Putamen (tissue), 1 donor: ENCODE measurements at regions not wholly inside any gene's neighbourhood (a gene's known extent, or its start where the extent isn't known, plus 50 kb on each side); places are given as distances from the start of the nearest gene placed in this dataset.
"Not testable (repeated sequence)": the region's sequence is repeated elsewhere in the genome, so short reads cannot be mapped to it uniquely, and the experiment has no call there.

ENCODE experiments used
- DNase-seq: peaks from one replicate; pipeline ENCODE4 v3.0.0-alpha.2; 2016; ENCODE audit warnings: low spot score

DNA sequence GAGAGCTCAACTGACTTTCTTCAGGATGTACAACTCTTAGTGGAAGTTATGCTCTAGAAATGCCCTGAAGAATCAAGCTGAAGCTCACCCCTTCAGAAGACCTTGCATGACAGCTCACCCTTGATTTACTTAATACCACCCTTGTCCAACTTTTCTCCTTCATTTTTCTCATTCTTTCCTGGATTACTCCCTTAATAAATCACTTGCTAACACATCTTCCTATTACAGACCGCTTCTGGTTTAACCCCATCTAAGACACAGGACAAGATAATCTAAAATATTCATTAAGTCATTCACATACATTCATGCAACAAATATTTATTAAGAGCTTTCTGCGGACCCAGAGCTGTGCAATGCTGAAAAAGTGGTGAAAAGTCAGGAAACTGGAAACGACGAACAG lies 630.7 kb upstream of the RORB start:
- no peak for DNase-seq

DNA sequence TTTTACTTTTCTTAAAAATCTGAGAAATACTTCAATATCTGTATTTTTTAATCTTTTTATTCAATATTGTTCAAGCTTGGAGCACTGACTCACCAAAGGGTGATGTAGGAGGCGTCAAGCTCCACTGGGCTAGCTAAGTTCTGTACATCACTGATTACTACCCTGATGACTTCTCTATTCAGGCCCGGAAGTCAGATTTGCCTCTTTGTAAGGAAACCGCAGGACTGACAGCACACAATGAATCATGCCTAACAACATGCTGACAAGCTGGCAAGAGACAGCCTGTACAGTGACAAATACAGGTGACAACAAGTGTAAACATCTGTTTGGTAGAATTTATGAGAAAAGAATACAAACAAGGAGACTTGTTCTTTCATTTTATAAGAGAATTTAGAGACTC lies 627.9 kb upstream of the RORB start:
- no peak for DNase-seq

DNA sequence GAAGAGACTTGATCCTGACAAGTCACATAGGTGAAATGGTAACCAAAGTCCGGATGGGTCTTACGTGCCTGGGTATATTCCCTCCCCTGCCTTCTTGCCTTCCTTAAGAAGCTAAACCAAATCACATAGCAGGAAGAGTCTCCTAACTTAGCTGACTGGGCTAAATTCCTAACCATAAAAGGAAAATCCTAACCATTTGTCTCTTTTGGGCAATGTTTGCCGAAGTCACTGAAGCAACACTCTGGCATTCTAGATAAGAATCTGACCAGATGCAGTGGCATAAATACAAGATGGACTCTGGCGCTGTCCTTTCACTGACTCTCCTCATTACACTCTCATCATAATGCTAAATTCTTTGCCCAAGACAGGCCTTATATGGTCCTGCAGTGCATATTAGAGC lies 625.5 kb upstream of the RORB start:
- no peak for DNase-seq

DNA sequence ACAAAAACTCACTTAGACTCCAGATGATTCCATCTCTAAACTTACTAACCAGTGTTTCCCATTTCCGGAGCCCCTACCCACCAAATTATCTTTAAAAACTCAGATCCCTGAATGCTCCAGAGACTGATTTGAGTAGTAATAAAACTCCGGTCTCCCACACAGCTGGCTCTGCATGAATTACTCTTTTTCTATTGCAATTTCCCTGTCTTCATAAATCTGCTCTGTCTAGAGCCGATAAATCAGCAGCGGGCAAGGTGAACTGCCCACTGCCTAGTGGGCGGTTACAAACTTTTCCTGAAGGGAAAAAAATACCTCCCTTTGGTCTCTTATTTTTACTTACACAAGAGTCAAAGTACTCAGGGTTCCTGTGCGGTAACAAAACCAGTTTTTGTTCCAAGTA lies 624.4 kb upstream of the RORB start:
- DNase-seq: no peak

DNA sequence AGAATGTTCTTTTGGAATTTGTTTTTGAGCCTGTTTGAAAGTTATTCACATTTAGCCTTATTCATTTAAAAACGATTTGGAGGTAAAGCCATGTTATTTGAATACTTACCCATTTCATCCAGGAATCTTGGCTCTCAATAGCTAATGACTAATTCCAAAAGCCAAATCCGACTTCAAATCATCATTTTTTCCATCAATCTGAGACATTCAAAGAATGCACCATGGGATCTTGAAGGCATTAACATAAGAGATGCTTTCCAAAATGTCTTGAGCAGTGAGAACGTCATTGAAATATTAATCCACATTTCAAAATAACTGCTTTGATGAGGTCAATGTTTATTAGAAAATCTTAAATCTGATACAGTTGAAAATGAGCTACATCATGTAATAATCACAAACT lies 617.0 kb upstream of the RORB start:
- DNase-seq: no peak

DNA sequence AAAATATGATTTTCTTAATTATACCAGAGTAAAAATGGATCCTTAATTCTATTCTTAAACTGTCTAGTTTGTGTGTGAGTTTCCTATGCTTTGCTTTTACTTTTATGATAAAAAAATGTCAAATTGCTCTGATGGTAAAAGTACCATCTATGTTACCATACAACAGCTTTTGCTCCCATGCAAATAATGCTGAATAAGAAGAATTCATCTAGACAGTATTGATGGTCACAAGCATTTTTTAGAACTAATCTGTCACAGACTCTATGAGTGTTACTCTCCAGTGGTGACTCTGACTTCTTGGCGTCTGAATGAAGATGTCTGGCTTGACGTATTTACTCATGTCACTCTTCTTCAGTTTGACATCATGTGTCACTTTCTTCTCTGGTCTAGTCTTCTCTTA lies 608.1 kb upstream of the RORB start:
- DNase-seq: no peak

DNA sequence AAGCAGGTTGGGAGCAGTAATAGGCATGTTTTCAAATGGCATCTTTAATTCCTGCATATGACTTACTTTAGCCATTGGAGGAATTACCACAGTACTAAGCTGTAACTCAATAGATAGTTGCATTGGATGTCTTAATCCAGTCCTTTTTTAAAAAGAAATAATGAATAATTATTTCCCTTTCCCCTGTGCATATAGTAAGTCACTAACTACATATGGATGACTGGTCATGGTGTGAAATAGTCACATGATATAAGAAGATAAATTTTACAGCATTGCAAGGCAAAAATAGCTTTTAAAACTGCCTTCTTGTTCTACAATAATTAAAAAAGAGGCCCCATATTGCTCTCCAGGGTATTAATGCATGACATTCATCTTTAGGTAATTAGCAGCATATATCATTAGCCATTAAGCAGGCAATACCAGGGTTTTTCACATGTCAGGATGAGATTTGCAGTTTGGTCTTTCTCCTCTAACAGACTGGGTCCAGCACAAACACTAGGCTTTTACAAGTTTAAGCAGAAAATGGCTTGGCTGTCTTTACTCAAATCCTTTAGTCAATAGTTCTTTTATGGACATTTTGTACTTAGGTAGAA lies 606.4 kb upstream of the RORB start:
- no peak for DNase-seq

DNA sequence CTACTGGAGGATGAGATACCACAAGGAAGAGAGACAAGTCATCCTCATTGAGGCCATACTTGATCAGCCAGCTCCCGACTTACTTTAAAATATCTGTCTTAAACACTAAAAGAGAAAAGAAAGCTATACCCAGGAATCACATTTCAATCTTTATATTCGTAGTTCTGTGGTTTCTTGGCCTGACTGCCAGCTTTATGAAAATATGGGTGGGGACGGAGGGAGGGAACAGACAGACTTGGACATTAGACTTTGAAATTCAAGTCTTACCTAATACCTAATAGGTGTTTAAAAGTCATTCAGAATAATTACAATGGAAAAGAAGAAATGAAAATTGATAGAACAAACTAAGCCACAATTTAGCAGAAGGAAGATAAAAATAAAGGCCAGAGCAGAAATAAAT lies 604.8 kb upstream of the RORB start:
- no peak for DNase-seq

DNA sequence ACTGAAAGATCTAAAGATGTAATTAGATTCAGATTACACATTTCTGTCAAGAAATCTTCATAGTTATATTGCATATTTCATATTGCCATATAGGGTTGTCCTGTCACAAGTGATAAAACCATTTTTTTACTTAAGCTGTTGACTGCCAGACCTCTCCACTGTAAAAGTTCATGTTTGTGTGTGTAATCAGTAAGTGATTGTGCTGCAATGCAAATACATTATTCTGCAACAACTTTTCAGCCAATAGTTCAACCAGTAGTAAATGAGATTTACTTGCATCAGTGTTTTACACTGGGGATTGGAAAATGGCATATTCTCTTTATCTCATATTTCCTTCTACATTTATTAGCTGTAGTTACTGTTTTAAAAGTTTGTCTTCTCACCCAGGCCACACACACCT lies 603.9 kb upstream of the RORB start:
- no peak for DNase-seq

DNA sequence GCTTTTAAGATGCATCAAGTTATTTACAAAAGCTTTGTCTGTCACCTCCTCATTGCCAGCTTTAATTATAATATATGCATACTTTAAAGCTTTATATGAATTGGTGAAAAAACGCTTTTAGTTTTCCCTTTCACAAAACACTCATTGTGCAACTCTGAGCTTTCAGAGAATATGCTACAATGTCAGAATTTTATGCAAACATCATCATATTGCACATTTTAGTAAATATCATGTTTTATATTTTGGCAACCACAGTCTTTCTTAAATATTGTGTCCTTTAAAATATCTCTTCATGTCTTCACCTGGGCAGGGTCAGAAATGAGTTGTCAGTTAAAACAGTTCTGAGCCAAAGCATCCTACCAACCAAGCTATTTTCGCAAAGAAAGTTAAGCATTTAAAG lies 601.1 kb upstream of the RORB start:
- no peak for DNase-seq

DNA sequence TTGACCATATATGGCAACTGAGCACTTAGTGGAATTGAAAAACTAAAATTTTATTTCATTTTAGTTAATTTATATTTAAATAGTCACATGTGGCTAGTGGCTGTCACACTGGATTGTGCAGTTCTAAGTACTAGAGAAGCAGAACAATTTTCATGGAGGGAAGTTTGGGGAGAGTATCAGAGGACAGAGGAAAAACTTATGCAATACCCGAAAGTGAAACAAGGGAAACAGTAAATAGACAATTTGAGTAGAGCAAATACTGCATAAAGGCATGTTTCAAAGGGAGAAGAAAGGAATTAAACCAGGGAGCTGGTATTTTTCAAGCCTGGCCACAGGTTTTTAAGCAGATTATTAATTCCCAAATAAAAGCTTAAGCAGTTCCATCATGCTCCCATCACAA lies 590.5 kb upstream of the RORB start:
- DNase-seq: no peak

DNA sequence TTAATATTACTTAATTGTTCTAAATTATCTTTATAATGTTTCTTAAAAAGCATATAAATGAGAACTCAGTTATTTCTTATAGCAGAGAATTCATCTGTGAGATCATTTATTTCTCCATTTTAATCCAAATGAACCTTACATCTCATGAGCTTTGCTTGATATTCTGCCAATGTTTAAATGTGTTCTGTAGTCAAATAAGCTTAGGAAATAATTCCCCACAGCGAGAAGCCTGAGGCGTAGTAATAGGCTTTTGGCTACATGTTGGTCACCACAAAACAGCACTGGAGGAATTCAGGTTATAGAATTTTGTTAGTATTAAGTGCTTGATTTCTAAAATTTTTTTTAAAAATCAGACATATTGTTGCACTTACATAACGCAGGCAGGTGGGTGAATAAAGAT lies 585.3 kb upstream of the RORB start:
- no peak for DNase-seq

DNA sequence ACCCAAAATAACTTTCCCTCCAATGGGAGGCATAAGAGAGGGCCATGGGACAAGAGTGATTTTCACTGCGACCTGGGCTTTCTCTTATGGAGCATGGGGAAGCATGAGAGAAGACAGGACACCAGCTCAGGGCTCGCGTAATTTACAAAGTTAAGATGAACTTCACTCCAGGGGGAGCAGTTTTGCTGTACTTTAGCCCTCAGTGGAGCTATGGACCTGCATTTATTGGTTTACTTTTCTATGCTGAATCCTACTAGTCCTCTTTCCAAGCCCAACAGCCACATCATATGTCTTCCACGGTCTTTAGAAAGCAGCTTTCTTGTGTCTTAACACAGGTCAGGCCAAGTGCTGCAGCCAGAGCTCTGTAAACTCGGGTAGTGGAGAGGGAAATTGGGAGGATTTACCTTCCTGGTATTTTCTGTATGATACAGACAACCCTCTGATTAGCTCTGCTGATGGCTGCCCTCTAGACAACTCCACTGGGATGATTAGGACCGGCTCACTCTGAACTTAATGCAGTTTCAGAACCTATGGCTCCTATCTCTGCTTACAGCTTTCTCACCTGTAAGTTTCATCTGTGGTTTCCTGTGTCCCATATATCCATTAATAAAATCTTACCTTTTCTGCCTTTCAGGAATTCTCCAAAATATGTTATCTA lies 581.0 kb upstream of the RORB start:
- no peak for DNase-seq

DNA sequence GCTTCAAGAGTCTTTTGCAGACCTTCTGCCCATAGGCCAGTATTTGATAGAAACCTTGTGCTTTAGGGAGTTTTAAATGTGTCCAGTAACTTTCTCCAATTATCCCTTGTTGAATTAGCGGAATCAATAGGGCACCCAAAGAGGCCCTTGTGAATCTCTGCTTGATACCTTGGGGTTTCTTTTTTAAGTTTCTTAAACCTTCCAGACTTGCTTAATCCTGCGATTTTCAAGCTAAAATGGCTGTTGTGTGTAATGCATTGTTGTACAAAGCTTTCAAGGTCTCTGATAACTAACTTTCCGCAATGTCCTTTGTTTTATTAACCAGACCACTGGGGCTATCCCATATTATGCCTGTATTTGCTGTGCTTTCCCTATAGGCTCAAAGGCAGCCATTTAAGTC lies 577.4 kb upstream of the RORB start:
- DNase-seq: no peak

DNA sequence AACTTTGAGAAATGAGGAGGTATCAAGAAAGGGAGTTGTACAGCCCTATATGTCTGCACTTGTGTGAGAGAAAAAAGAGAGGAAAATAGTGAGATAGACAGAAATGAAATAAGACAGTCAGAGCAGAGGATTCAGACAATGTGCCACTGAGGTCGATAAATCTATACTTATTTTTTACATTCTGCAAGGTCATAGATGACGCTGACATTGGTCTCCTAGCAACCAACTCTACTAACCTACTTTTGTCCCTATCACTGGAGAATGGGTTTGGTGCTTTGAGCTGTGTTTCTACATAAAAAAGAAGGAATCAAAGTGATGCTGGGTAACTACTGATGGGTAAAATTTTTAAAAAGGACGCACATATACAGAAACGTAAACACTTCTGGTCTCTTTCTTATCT lies 573.3 kb upstream of the RORB start:
- DNase-seq: no peak

DNA sequence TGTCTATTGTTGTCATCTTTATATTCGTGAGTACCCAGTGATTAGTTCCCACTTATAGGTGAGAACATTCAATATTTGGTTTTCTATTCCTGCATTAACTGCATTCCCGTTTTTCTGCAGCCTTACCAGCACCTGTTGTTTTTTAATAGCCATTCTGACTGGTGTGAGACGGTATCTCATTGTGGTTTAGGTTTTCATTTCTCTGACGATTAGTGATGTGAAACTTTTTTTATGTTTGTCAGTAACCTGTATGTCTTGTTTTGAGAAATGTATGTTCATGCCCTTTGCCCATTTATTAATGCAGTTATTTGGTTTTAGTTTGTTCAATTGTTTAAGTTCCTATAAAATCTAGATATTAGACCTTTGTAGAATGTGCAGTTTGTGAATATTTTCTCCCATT lies 546.0 kb upstream of the RORB start:
- DNase-seq: no peak

DNA sequence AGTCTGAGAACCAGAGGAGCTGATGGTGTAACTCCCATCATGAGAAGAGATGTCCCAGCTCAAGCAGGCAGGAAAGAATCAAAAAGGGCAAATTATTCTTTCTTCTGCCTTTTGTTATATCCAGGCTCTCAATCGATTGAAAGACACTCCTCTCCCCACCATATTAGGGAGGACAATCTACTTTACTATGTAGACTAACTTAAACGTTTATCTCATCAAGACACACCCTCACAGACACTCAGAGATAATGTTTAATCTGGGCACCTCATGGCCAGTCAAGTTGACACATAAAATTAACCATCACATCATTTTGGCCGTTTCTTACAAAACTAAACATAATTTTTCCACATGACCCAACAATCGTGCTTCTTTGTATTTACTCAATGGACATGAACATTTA lies 534.3 kb upstream of the RORB start:
- no peak for DNase-seq

DNA sequence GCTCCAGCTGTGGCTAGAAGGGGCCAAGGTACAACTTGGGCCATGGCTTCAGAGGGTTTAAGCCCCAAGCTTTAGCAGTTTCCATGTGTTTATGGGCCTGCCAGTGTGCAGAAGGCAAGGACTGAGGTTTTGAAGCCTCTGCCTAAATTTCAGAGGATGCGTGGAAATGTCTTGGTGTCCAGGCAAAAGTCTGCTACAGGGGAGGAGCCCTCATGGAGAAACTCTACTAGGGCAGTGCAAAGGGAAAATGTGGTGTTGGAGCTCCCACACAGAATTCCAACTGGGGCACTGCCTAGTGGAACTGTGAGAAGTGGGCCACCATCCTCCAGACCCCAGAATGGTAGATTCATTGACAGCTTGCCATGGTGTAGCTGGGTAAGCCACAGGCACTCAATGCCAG lies 527.2 kb upstream of the RORB start:
- DNase-seq: no peak

DNA sequence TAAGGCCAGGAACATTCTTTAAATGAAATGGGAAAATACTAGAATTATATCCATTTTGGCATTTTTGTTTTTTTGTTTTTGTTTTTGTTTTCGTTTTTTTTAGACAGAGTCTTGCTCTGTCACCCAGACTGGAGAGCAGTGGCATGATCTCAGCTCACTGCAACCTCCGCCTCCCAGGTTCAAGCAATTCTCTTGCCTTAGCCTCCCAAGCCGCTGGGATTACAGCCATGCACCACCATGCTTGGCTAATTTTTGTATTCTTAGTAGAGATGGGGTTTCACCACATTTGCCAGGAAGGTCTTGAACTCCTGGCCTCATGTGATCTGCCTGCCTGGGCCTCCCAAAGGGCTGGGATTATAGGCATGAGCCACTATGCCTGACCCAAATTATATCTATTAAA lies 520.7 kb upstream of the RORB start:
- not testable (repeated sequence) for DNase-seq

DNA sequence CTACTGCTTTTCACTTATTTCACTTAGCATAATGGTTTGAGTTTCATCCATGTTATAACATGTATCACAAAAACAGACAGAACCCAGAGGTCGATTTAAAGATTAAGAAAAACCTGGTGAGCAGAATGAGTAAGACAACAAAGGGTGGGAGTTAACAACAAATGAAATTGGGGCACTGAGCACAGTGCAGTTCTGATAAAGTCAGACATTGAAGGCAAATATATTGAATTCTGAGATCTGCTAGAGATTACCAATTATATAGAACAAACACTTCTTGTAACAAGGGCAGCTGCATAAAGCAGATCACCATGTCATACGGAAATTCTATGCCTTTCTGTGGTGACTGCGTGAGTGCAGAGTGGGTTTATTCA lies 517.3 kb upstream of the RORB start:
- no peak for DNase-seq

DNA sequence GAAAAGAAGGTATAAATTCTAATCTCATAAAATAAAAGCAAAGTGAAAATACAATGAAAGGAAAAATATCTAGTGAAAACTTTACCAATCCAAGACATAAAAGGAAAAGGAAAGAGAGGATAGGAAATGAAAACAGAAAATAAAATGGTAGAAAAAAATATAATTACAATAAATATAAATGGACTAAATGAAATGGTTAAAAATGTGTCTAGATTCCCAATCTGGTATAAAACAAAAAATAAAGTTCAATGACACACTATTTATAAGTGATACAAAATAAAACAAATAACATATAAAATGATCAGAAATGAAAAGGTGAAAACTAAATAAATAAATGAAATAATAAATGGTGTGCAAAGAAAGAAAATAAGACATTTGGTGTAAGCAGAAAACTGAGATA lies 516.4 kb upstream of the RORB start:
- no peak for DNase-seq

DNA sequence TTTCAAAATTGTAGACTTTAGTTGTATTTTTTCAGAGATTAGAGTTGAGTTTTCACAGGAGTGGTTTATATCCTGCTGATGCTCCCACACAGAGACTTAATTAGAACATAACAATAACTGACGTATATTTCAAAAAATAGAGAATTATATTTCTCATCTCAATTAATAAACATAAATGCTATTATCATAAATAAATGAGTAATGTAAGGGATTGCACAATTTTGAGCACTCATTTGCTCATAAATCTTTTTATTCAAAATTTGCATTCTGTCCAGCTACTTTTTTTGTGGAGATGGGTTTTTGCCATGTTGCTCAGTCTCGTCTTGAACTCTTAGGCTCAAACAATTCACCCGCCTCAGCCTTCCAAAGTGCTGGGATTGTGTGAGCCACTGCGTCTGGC lies 515.7 kb upstream of the RORB start:
- no peak for DNase-seq

DNA sequence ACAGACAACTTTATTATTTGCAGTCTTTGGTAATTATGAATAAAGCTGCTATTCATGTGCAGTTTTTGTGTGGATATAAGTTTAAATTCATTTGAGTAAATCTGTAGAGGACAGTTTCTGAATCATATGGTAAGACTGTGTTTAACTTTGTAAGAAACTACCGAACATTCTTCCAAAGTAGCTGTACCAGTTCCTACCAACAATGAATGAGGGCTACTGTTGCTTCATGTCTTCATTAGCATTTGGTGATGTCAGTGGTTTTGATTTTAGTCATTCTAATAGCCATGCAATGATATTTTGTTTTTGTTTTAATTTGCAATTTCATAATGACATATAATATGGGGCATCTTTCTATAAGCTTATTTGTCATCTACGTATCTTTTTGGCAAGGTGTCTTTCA lies 501.3 kb upstream of the RORB start:
- DNase-seq: no peak

DNA sequence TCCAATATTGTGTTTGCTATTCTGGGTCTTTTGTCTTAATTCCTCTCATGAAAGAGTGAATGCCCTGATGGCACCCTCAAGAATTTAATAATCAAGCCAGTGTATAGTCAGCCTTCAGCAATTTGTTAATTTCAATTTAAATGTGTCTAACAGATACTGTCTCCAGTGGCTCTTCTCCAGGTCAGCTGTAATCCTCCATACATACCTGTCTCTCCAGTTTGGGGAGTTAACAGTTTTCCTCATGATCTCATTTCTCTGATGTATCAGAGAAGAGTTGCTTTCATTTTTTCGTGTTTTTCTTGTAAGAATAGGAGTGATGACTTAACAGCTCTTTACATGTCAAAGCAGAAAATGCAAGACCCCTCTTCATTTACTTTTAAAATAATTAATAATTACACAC lies 500.3 kb upstream of the RORB start:
- DNase-seq: no peak

DNA sequence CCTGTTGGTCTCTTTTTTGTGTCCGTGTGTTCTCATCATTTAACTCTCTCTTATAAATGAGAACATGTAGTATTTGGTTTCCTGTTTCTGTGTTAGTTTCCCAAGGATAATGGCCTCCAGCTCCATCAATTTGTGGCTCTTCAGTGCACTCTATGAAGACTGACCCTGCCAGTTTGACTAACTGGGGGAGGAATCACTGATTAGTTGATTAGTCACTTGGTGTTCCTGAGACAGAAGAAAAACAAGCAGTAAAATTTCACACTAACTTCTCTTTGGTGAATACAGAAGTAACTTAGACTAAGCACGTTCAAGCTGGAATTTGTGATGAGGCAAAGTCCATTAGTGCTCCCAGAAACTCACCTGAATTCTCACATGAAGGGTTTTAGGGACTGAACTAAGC lies 495.8 kb upstream of the RORB start:
- DNase-seq: no peak
